Left lung (tissue), 4 donors: ENCODE measurements at regions not wholly inside any gene's neighbourhood (a gene's known extent, or its start where the extent isn't known, plus 50 kb on each side); places are given as distances from the start of the nearest gene placed in this dataset.

Experiments used
- ATAC-seq: fragments of 200-7000 bp; cut with Tn5 transposase; one replicate; pipeline ENCODE4 v1.9.1; 2020; ENCODE audit warnings: moderate library complexity
- DNase-seq, 4 donors: peaks; one replicate each; pipeline ENCODE4 v3.0.0-alpha.2; 2013 to 2020
- H3K27ac ChIP-seq, 2 donors: fragments of 200-600 bp; sonication (generic) in 1 of 2; one replicate each; pipeline versions ENCODE4 v1.5.0 to v1.8.0; 2020 to 2021
- H3K27me3 ChIP-seq, 2 donors: fragments of 200-600 bp; sonication (generic) in 1 of 2; one replicate each; pipeline versions ENCODE4 v1.5.0 to v1.8.0; 2020 to 2021
- H3K36me3 ChIP-seq, 2 donors: fragments of 200-600 bp; sonication (generic) in 1 of 2; one replicate each; pipeline versions ENCODE4 v1.5.0 to v1.8.0; 2020 to 2021
- H3K4me1 ChIP-seq, 2 donors: fragments of 200-600 bp; one replicate each; pipeline ENCODE4 v1.8.0; 2021
- H3K4me3 ChIP-seq, 2 donors: fragments of 200-600 bp; sonication (generic) in 1 of 2; one replicate each; pipeline versions ENCODE4 v1.5.0 to v1.8.0; 2020 to 2021; ENCODE audit warnings: mild to moderate bottlenecking in 1 of 2
- H3K9me3 ChIP-seq, 2 donors: fragments of 200-600 bp; sonication (generic) in 1 of 2; one replicate each; pipeline versions ENCODE4 v1.5.0 to v1.8.0; 2020 to 2021
- intact Hi-C, 2 donors: fragments of 100-400 bp; cut with DNase I; formaldehyde crosslinking; loops; one replicate each; pipeline versions ENCODE4 v1.11.2 to v1.14.2; 2022
- TF ChIP-seq, protein P1 (sequence below), 2 donors: fragments of 200-600 bp; sonication (generic) in 1 of 2; IDR thresholded peaks; one replicate each; pipeline versions ENCODE4 v1.5.0 to v1.8.0; 2021; ENCODE audit warnings: antibody characterized with exemption in 2 of 2
- donor health status: DM: no; HTN: yes; CAD: no.
- donor health status: DM: no; HTN: no; CAD: no.

GRCh38 chr5:174542471-174542870 lies 181.9 kb upstream of the MSX2 start:
- ATAC-seq (no peak), DNase-seq (no peak)
- intact Hi-C loops = no loop called here
- Histone ChIP-seq H3K27me3 (no peaks in the 10 kb centered on the region), H3K9me3 (no peaks in the 10 kb centered on the region), H3K4me3 (no peak overlapping the region), H3K27ac (no peak overlapping the region), H3K4me1 (no peaks in the 10 kb centered on the region), H3K36me3 (no peaks in the 10 kb centered on the region)
- TF ChIP-seq, protein P1, sequence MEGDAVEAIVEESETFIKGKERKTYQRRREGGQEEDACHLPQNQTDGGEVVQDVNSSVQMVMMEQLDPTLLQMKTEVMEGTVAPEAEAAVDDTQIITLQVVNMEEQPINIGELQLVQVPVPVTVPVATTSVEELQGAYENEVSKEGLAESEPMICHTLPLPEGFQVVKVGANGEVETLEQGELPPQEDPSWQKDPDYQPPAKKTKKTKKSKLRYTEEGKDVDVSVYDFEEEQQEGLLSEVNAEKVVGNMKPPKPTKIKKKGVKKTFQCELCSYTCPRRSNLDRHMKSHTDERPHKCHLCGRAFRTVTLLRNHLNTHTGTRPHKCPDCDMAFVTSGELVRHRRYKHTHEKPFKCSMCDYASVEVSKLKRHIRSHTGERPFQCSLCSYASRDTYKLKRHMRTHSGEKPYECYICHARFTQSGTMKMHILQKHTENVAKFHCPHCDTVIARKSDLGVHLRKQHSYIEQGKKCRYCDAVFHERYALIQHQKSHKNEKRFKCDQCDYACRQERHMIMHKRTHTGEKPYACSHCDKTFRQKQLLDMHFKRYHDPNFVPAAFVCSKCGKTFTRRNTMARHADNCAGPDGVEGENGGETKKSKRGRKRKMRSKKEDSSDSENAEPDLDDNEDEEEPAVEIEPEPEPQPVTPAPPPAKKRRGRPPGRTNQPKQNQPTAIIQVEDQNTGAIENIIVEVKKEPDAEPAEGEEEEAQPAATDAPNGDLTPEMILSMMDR (IDR thresholded peaks at IDR 0.05) = no peak

DNA sequence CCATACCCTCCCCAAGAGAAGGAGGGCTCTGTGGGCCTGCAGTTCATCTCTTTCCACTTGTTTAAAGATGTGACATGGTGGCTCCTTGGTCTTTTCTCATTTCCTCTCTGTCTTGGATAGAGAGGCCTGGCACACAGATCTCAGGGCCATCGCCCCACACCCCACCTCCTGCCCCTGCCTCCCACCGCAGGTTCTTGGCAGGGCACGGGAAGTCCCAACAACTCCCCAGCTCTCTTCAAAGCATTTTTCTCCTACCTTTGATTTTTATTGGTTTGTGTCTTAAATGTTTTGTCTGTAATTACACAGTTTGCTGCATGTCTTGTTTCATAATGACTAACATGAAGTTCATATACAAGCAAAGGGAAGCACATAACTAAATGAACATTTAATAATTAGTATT lies 178.5 kb upstream of the MSX2 start:
- Histone ChIP-seq H3K4me3 (no peak overlapping the region), H3K27ac (no peak overlapping the region), H3K4me1 (no peaks in the 10 kb centered on the region), H3K36me3 (no peaks in the 10 kb centered on the region), H3K9me3 (no peaks in the 10 kb centered on the region), H3K27me3 (peaks cover 0 to 7% of the 10 kb centered on the region in 2 donors)
- DNase-seq (no peak), ATAC-seq (no peak)
- TF ChIP-seq, protein P1 (IDR thresholded peaks at IDR 0.05) = no peak
- intact Hi-C loops = no loop called here

GRCh38 chr5:174547814-174548213 lies 176.6 kb upstream of the MSX2 start:
- no peaks in the 10 kb centered on the region for H3K36me3 ChIP-seq
- no peaks in the 10 kb centered on the region for H3K9me3 ChIP-seq
- H3K4me1 ChIP-seq = no peaks in the 10 kb centered on the region
- no peak overlapping the region for H3K27ac ChIP-seq
- intact Hi-C loops = no loop called here
- no peak overlapping the region for H3K4me3 ChIP-seq
- TF ChIP-seq, protein P1 (IDR thresholded peaks at IDR 0.05) = no peak
- DNase-seq (no peak), ATAC-seq (no peak)
- peaks cover 0 to 7% of the 10 kb centered on the region in 2 donors for H3K27me3 ChIP-seq

DNA sequence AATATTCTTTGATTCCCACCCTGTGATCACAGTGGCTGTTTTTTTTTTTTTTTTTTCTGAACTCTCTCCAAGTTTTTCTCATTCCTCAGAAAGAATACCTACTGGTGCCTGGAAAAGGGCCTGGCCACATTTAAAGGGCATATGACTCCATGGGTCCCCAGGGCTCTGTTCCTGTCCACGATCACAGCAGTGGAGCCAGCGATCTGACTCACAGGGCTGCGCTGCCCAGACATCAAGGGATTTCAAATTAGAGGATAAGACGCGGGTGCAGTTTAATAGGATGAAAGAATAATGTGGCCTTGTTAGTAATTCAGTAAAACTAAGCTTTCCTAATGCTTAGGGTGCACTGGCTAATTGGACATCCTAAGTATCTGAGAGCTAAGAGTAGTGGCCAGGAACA lies 175.1 kb upstream of the MSX2 start:
- Histone ChIP-seq H3K27me3 (peaks cover 0 to 7% of the 10 kb centered on the region in 2 donors), H3K4me1 (no peaks in the 10 kb centered on the region)
- ATAC-seq = no peak

DNA sequence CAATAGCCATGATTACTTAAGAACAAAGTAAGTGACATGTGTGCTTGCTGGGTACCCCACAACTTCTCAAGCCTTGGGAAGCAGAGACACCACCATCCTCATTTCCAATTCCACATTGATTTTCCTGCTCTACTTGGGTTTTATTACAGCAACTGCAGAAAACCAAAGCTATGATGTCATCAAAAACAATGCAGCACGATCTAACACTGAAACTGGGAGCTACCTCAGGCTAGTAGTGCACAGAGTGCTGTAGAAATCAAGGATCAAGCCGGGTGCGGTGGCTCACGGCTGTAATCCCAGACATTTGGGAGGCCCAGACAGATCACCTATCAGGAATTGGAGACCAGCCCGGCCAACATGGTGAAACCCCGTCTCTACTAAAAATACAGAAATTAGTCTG lies 174.4 kb upstream of the MSX2 start:
- H3K36me3 ChIP-seq = no peaks in the 10 kb centered on the region
- H3K27me3 ChIP-seq = peaks cover 0 to 7% of the 10 kb centered on the region in 2 donors
- H3K9me3 ChIP-seq = no peaks in the 10 kb centered on the region
- ATAC-seq = no peak
- TF ChIP-seq, protein P1 (IDR thresholded peaks at IDR 0.05) = no peak
- H3K27ac ChIP-seq = no peak overlapping the region
- intact Hi-C loops = no loop called here
- no peak overlapping the region for H3K4me3 ChIP-seq
- H3K4me1 ChIP-seq = no peaks in the 10 kb centered on the region
- no peak for DNase-seq

More for the DNA sequence above, 175.1 kb upstream of the MSX2 start:
- H3K36me3 ChIP-seq = no peaks in the 10 kb centered on the region
- TF ChIP-seq, protein P1 (IDR thresholded peaks at IDR 0.05) = no peak
- no peak for DNase-seq
- H3K4me3 ChIP-seq = no peak overlapping the region
- intact Hi-C loops = no loop called here
- H3K9me3 ChIP-seq = no peaks in the 10 kb centered on the region
- H3K27ac ChIP-seq = no peak overlapping the region
